ENCODE measurements at regions not wholly inside any gene's neighbourhood (a gene's known extent, or its start where the extent isn't known, plus 50 kb on each side); places are given as distances from the start of the nearest gene placed in this dataset.

DNA sequence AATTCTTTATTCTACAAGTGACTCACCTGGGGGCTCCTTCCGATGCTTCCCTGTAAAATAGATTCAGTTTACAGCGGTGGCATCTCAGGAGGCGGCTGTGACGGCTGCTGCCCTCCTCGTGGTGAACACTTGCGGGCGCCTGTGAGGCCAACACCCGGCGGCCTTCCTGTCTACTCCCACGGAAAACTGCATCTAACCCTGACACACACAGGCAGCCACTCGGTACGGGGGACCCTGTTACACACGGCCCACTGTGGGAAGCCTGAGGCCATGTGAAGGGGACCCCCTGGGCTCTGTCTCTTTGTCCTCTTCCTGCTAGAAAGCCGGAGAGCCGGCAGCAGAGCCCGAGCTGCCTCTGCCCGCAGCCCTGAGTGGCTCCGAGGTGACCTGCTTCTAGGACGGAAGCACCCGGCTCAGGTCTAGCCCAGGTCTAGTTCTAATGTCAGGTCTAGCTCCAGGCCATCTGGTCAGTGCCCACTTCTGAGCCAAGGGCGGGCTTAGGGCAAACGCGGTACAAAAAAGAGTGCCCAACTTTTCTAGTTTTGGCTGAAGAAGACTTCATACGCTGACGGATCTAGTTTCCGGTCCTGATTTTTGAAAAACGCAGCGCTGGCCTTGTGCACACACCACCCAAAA, 159.4 kb downstream of the ENGASE start:
- Histone ChIP-seq H3K9me3 (ENCODE audit: control insufficient read depth, low read depth, low read length) (no peaks in the 10 kb centered on the region), H3K27me3 (ENCODE audit: control insufficient read depth, insufficient read depth, low read length) (no peaks in the 10 kb centered on the region), H3K4me1 (ENCODE audit: control insufficient read depth, insufficient read depth, low read length) (no peaks in the 10 kb centered on the region), H3K4me3 (ENCODE audit: low read length) (no peak overlapping the region), H3K36me3 (ENCODE audit: control insufficient read depth, insufficient read depth, low read length) (no peaks in the 10 kb centered on the region), H3K27ac (ENCODE audit: low read length) (no peak overlapping the region)
- 94% methylated on average over 6 of the region's 28 CpGs for WGBS (ENCODE audit: insufficient coverage, low lambda C conversion rate)
- DNase-seq: no peak

DNA sequence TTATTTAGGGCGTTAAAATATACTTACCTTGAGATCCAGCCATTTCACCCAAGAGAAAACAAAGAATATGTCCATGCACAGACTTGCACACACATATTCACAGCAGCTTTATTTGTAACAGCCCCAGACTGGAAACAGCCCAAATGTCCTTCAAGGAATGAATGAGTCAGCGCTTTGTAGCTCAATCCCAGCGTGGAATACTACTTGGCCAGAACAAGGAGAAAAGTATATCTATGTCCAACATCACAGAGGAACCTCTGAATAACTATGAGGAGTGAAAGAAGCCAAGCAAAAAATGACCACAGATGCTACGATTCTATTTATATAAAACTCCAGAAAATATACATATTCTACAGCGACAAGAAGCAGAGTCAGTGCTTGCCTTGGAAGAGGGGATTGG, 158.3 kb downstream of the ENGASE start:
- 82% methylated on average over 2 of the region's 5 CpGs for whole genome bisulfite sequencing (ENCODE audit: insufficient coverage, low lambda C conversion rate)
- no peak overlapping the region for H3K27ac ChIP-seq (ENCODE audit: low read length)
- H3K9me3 ChIP-seq (ENCODE audit: control insufficient read depth, low read depth, low read length): no peaks in the 10 kb centered on the region
- H3K36me3 ChIP-seq (ENCODE audit: control insufficient read depth, insufficient read depth, low read length): no peaks in the 10 kb centered on the region
- H3K4me1 ChIP-seq (ENCODE audit: control insufficient read depth, insufficient read depth, low read length): no peaks in the 10 kb centered on the region
- DNase-seq: no peak
- no peaks in the 10 kb centered on the region for H3K27me3 ChIP-seq (ENCODE audit: control insufficient read depth, insufficient read depth, low read length)
- no peak overlapping the region for H3K4me3 ChIP-seq (ENCODE audit: low read length)

DNA sequence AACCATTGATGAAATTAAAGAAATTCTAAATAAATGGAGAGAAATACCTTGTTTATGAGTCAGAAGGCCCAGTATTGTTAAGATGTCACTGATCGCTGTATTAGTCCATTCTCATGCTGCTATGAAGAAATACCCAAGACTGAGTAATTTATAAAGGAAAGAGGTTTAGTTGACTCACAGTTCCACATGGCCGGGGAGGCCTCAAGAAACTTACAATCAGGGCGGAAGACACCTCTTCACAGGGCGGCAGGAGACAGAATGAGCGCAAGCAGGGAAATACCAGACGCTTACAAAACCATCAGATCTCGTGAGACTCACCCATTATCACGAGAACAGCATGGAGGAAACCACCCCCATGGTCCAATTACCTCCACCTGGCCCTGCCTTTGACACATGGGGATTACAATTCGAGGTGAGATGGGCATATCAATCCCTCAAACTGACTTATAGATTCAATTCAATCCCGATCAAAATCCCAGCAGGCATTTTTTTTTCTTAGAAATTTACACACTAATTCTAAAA, 157.2 kb downstream of the ENGASE start:
- H3K27me3 ChIP-seq (ENCODE audit: control insufficient read depth, insufficient read depth, low read length): no peaks in the 10 kb centered on the region
- no peaks in the 10 kb centered on the region for H3K9me3 ChIP-seq (ENCODE audit: control insufficient read depth, low read depth, low read length)
- DNase-seq: no peak
- 100% methylated on average over 1 of the region's 10 CpGs for WGBS (ENCODE audit: insufficient coverage, low lambda C conversion rate)
- no peak overlapping the region for H3K27ac ChIP-seq (ENCODE audit: low read length)
- no peaks in the 10 kb centered on the region for H3K36me3 ChIP-seq (ENCODE audit: control insufficient read depth, insufficient read depth, low read length)
- no peaks in the 10 kb centered on the region for H3K4me1 ChIP-seq (ENCODE audit: control insufficient read depth, insufficient read depth, low read length)
- no peak overlapping the region for H3K4me3 ChIP-seq (ENCODE audit: low read length)

DNA sequence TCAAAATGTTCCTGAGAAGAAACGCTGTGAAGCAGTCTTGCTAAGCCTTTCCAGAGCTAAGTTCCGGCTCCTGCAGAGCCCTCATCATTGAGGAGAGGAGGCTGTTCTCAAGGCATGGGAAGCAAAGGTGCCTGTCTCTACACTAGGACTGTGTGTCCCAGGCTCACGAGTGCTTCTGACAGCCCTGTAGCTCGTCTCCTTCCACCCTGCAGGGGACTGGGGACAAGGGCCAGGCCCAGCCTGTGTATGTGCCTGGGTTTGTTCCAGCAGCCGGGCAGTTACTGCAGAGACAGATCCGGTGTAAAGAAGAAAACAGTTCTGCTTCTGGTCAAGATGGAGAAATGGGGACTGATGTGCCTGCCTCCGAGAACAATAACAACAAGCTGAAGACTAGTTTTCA, 156.0 kb downstream of the ENGASE start:
- WGBS (ENCODE audit: insufficient coverage, low lambda C conversion rate): no CpG with 5 or more reads among the region's 7 CpGs
- no peaks in the 10 kb centered on the region for H3K9me3 ChIP-seq (ENCODE audit: control insufficient read depth, low read depth, low read length)
- DNase-seq: no peak

DNA sequence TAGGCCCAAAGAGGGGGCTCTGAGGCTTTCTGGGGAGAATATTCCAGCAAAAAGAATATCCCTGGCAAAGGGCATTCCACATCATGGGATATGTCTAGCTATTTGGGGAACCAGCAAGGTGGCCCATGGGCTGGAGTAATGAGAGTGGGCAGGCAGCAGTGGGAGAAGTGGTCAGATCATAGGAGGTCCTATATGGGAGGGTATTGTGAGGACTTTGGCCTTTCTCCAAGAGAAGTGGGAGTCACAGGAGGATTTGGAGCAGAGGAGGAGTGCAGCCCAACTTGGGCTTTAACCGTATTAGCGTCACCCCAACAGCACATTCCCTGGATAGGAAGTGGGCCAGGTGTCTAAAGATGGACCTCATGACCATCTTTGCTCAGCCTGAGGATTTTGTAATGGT, 151.4 kb downstream of the ENGASE start:
- H3K36me3 ChIP-seq (ENCODE audit: control insufficient read depth, insufficient read depth, low read length): no peaks in the 10 kb centered on the region
- no peak overlapping the region for H3K4me3 ChIP-seq (ENCODE audit: low read length)
- H3K27ac ChIP-seq (ENCODE audit: low read length): no peak overlapping the region
- DNase-seq: no peak
- no peaks in the 10 kb centered on the region for H3K4me1 ChIP-seq (ENCODE audit: control insufficient read depth, insufficient read depth, low read length)
- no peaks in the 10 kb centered on the region for H3K9me3 ChIP-seq (ENCODE audit: control insufficient read depth, low read depth, low read length)
- no CpG with 5 or more reads among the region's 2 CpGs for WGBS (ENCODE audit: insufficient coverage, low lambda C conversion rate)
- H3K27me3 ChIP-seq (ENCODE audit: control insufficient read depth, insufficient read depth, low read length): peaks cover 32% of the 10 kb centered on the region

More for the DNA sequence above, 156.0 kb downstream of the ENGASE start:
- H3K4me1 ChIP-seq (ENCODE audit: control insufficient read depth, insufficient read depth, low read length): no peaks in the 10 kb centered on the region
- H3K27me3 ChIP-seq (ENCODE audit: control insufficient read depth, insufficient read depth, low read length): peaks cover under 1% of the 10 kb centered on the region
- no peaks in the 10 kb centered on the region for H3K36me3 ChIP-seq (ENCODE audit: control insufficient read depth, insufficient read depth, low read length)
- H3K4me3 ChIP-seq (ENCODE audit: low read length): no peak overlapping the region
- no peak overlapping the region for H3K27ac ChIP-seq (ENCODE audit: low read length)

DNA sequence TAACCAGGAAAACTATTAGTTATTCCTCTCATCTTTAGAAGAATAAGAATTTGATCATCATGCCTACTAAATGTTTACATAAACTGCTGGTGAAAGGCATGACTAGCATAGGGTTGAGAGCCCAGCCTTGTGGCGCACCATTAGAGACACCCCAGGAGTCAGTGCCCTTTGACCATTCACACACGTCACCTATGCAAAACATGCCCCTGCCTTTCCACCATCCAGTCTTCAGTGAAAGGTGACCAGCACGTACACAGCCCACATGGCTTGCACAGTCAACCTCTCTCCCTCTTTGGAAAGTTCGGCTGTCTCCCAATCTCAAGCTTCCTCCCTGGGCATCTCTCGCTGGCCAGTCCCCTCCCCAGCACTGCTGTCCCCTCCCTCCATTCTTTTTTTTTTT, 150.3 kb downstream of the ENGASE start:
- no CpG with 5 or more reads among the region's 5 CpGs for WGBS (ENCODE audit: insufficient coverage, low lambda C conversion rate)
- H3K4me1 ChIP-seq (ENCODE audit: control insufficient read depth, insufficient read depth, low read length): no peaks in the 10 kb centered on the region
- peaks cover 43% of the 10 kb centered on the region for H3K27me3 ChIP-seq (ENCODE audit: control insufficient read depth, insufficient read depth, low read length)
- H3K36me3 ChIP-seq (ENCODE audit: control insufficient read depth, insufficient read depth, low read length): no peaks in the 10 kb centered on the region
- no peak overlapping the region for H3K4me3 ChIP-seq (ENCODE audit: low read length)
- DNase-seq: no peak
- no peak overlapping the region for H3K27ac ChIP-seq (ENCODE audit: low read length)
- H3K9me3 ChIP-seq (ENCODE audit: control insufficient read depth, low read depth, low read length): no peaks in the 10 kb centered on the region

DNA sequence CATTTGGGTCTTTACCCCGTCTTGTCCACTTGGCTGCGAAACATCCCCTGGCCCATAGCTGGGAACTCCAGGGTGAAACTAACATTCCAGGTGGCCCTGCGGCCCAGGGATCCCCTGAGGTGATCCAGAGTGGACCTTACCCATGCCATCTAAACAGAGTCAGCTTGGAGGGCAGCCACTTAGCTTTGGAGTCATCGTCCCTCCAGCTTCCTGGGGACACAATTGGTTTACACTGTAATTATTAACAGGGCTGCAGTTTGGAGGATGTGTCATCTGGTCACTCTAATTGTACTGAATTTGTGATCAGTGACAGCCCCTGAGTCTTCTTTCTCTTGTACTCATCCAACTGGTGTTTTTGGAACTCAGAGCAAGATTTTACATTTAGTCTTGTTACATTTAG, 149.9 kb downstream of the ENGASE start:
- H3K27me3 ChIP-seq (ENCODE audit: control insufficient read depth, insufficient read depth, low read length): peaks cover 47% of the 10 kb centered on the region

DNA sequence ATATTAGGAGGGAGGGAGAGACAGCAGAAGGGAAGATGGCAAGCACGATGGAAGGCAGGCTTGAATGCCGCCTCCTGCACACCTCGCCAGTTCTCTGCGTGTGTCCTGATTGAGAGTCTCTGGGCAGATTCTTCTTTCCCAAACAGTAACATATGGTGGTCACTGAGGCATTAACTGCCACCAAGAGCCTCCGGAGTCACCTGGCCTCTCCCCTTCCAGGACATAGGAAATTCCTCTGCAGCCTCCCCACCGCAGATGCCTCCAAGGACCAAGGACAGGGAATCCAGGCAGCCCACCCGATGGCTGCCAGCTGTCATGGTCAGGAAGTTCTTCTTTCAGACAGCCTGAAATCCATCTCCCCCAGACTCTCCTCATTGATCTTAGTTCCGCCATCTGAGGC, 149.3 kb downstream of the ENGASE start:
- peaks cover 52% of the 10 kb centered on the region for H3K27me3 ChIP-seq (ENCODE audit: control insufficient read depth, insufficient read depth, low read length)
- no CpG with 5 or more reads among the region's 8 CpGs for WGBS (ENCODE audit: insufficient coverage, low lambda C conversion rate)

More for the DNA sequence above, 149.9 kb downstream of the ENGASE start:
- Histone ChIP-seq H3K36me3 (ENCODE audit: control insufficient read depth, insufficient read depth, low read length) (no peaks in the 10 kb centered on the region), H3K4me1 (ENCODE audit: control insufficient read depth, insufficient read depth, low read length) (no peaks in the 10 kb centered on the region), H3K27ac (ENCODE audit: low read length) (no peak overlapping the region), H3K4me3 (ENCODE audit: low read length) (no peak overlapping the region), H3K9me3 (ENCODE audit: control insufficient read depth, low read depth, low read length) (no peaks in the 10 kb centered on the region)
- no peak for DNase-seq
- WGBS (ENCODE audit: insufficient coverage, low lambda C conversion rate): no CpG with 5 or more reads among the region's 4 CpGs

DNA sequence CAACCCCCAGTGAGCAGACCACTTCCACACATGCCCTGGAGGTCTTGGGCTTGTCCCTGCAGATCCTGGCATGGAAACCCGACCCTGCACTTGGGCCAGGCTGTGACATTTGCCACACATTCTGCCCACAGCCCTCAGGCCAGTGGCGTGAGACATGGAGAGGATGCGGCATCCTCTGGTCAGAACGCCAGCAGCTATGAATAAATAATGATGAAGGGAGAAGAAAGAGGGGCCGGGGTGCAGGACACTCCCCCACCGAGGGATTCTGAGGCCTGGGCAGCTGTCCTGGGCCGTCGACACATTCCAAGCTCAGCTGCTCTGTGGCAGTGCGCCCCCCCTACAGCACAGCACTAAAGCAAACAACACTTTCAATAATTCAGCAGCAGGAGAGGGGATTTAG, 148.8 kb downstream of the ENGASE start:
- H3K27me3 ChIP-seq (ENCODE audit: control insufficient read depth, insufficient read depth, low read length): peaks cover 57% of the 10 kb centered on the region
- 17% methylated on average over 2 of the region's 9 CpGs for WGBS (ENCODE audit: insufficient coverage, low lambda C conversion rate)

More for the DNA sequence above, 149.3 kb downstream of the ENGASE start:
- Histone ChIP-seq H3K4me3 (ENCODE audit: low read length) (no peak overlapping the region), H3K9me3 (ENCODE audit: control insufficient read depth, low read depth, low read length) (no peaks in the 10 kb centered on the region), H3K36me3 (ENCODE audit: control insufficient read depth, insufficient read depth, low read length) (no peaks in the 10 kb centered on the region), H3K27ac (ENCODE audit: low read length) (no peak overlapping the region), H3K4me1 (ENCODE audit: control insufficient read depth, insufficient read depth, low read length) (no peaks in the 10 kb centered on the region)
- no peak for DNase-seq

DNA sequence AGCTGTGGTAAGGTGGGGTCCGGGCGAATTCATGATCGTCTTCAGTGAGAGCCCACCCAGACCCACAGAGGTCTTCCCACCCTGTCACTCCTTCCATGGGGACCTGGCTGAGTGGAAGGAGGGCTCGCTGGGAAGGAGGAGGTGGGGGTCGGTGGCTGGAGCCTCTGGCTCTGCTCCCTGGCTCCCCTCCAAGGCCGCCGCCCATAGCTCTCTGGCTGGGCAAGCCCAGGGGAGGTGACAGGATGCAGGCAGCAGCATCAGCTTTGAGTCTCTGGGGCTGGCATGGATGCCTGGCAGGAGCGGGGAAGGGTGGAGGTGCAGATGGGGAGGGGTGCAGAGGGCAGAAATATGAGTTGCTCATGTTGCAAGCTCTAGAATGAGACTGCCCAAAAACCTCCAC, 147.0 kb downstream of the ENGASE start:
- peaks cover 63% of the 10 kb centered on the region for H3K27me3 ChIP-seq (ENCODE audit: control insufficient read depth, insufficient read depth, low read length)
- H3K4me1 ChIP-seq (ENCODE audit: control insufficient read depth, insufficient read depth, low read length): no peaks in the 10 kb centered on the region
- no peaks in the 10 kb centered on the region for H3K36me3 ChIP-seq (ENCODE audit: control insufficient read depth, insufficient read depth, low read length)
- H3K4me3 ChIP-seq (ENCODE audit: low read length): no peak overlapping the region
- no CpG with 5 or more reads among the region's 8 CpGs for WGBS (ENCODE audit: insufficient coverage, low lambda C conversion rate)
- no peaks in the 10 kb centered on the region for H3K9me3 ChIP-seq (ENCODE audit: control insufficient read depth, low read depth, low read length)
- H3K27ac ChIP-seq (ENCODE audit: low read length): no peak overlapping the region
- no peak for DNase-seq

More for the DNA sequence above, 148.8 kb downstream of the ENGASE start:
- Histone ChIP-seq H3K27ac (ENCODE audit: low read length) (no peak overlapping the region), H3K36me3 (ENCODE audit: control insufficient read depth, insufficient read depth, low read length) (no peaks in the 10 kb centered on the region), H3K9me3 (ENCODE audit: control insufficient read depth, low read depth, low read length) (no peaks in the 10 kb centered on the region), H3K4me1 (ENCODE audit: control insufficient read depth, insufficient read depth, low read length) (no peaks in the 10 kb centered on the region), H3K4me3 (ENCODE audit: low read length) (no peak overlapping the region)
- no peak for DNase-seq

DNA sequence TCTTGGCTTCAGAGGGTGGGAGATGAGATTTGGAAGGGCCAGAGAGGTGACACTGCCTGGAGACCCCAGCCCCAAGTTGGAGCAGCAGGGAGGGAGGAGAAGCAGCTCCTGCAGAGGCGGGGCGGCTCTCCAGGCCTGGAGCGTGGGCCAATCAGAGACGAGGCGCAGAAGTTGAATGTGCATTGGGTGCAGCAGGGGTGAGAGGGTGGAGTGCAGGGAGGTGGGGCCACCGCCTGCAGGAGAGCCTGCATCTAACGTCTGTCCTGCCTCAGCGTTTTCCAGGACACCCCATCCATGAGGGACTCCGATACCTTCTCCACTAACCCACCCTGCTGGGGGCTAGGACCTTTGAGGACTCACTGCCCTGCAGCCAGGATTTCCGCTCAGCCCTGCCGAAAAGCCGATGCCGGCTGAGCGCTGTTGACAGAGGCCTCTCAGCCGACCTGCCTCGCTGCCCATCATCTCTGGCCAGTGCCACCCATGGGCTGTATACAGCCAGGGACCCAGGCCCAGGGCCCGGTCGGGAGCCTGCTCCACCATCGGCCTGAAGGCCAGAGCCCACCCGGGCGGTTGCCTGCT, 146.2 kb downstream of the ENGASE start:
- Histone ChIP-seq H3K4me1 (ENCODE audit: control insufficient read depth, insufficient read depth, low read length) (no peaks in the 10 kb centered on the region), H3K4me3 (ENCODE audit: low read length) (no peak overlapping the region), H3K9me3 (ENCODE audit: control insufficient read depth, low read depth, low read length) (no peaks in the 10 kb centered on the region), H3K27me3 (ENCODE audit: control insufficient read depth, insufficient read depth, low read length) (peaks cover 63% of the 10 kb centered on the region), H3K27ac (ENCODE audit: low read length) (no peak overlapping the region), H3K36me3 (ENCODE audit: control insufficient read depth, insufficient read depth, low read length) (no peaks in the 10 kb centered on the region)
- no CpG with 5 or more reads among the region's 21 CpGs for WGBS (ENCODE audit: insufficient coverage, low lambda C conversion rate)
- DNase-seq: no peak
